Esophagus squamous epithelium (tissue), 5 donors: ENCODE measurements at regions not wholly inside any gene's neighbourhood (a gene's known extent, or its start where the extent isn't known, plus 50 kb on each side); places are given as distances from the start of the nearest gene placed in this dataset.
A peak's percentile ranks its signal among the peaks of the same experiment; 100 is the strongest.

Experiments used
- DNase-seq: peaks from one replicate; lab custom pipeline; 2025; lab: John Stamatoyannopoulos, UW
- H3K27ac ChIP-seq, 4 donors: fragments of 200-600 bp; sonication (generic); one replicate each; pipeline ENCODE4 v1.5.1; 2016 to 2019; ENCODE audit warnings: mild to moderate bottlenecking in 1 of 4
- H3K27me3 ChIP-seq, 4 donors: fragments of 200-600 bp; sonication (generic); 1 replicate in 3 of 4; 2 replicates in 1 of 4; pipeline versions ENCODE4 v1.5.1 to v1.6.0; 2017 to 2021; ENCODE audit warnings: antibody characterized with exemption in 1 of 4
- H3K36me3 ChIP-seq, 3 donors: fragments of 200-600 bp; sonication (generic); one replicate each; pipeline ENCODE4 v1.5.1; 2016 to 2019
- H3K4me1 ChIP-seq, 3 donors: fragments of 200-600 bp; sonication (generic); one replicate each; pipeline ENCODE4 v1.5.1; 2017 to 2019
- H3K4me3 ChIP-seq, 4 donors: fragments of 200-600 bp; sonication (generic); 1 replicate in 3 of 4; 2 replicates in 1 of 4; pipeline ENCODE4 v1.5.1; 2016 to 2019; ENCODE audit warnings: mild to moderate bottlenecking in 2 of 4, moderate library complexity in 1 of 4
- H3K9me3 ChIP-seq, 3 donors: fragments of 200-600 bp; sonication (generic); one replicate each; pipeline ENCODE4 v1.5.1; 2016 to 2019
- CTCF ChIP-seq, 6 experiments: fragments of 450-650 bp in 4 of 6; fragments of 200-600 bp in 2 of 6; sonication (generic) in 2 of 6; IDR thresholded peaks; one replicate each; pipeline ENCODE4 v1.5.1; 2016 to 2019; ENCODE audit warnings: antibody characterized with exemption in 6 of 6, mild to moderate bottlenecking in 4 of 6, moderate library complexity in 4 of 6
- POLR2A ChIP-seq, 4 donors: fragments of 450-650 bp; IDR thresholded peaks; one replicate each; pipeline ENCODE4 v1.6.1; 2017; ENCODE audit warnings: antibody characterized with exemption in 4 of 4, mild to moderate bottlenecking in 4 of 4, moderate library complexity in 3 of 4
- WGBS, 2 donors: methylation state at CpG; one replicate each; pipeline ENCODE4 v1.1.5; 2018; 5-methylcytosine and 5-hydroxymethylcytosine counted together
- intact Hi-C: fragments of 100-400 bp; cut with DNase I; formaldehyde crosslinking; loops from one replicate; pipeline ENCODE4 v1.15.0; 2022
- donor health status: DM: yes; HTN: yes; CAD: no.

GRCh38 chr4:26204249-26204825, 116.5 kb upstream of the RBPJ start:
- intact Hi-C loops = no loop called here
- Histone ChIP-seq H3K4me1 (peaks cover 0 to 29% (median 4%) of the 10 kb centered on the region in 3 donors), H3K27ac (peak overlapping the region in 1 of 4 donors; percentile 53), H3K27me3 (peaks cover 0 to 25% (median 0%) of the 10 kb centered on the region in 4 donors), H3K36me3 (no peaks in the 10 kb centered on the region), H3K4me3 (no peak overlapping the region), H3K9me3 (no peaks in the 10 kb centered on the region)
- TF ChIP-seq POLR2A (IDR thresholded peaks at IDR 0.05) = no peak
- no peak for TF ChIP-seq CTCF (IDR thresholded peaks at IDR 0.05)
- 67 to 90% methylated on average over 6 to 7 of the region's 8 CpGs for WGBS, 2 donors
- DNase-seq = no peak

GRCh38 chr4:26204911-26205370, 115.9 kb upstream of the RBPJ start:
- H3K27me3 ChIP-seq = peaks cover 0 to 25% (median 0%) of the 10 kb centered on the region in 4 donors
- peak overlapping the region in 1 of 4 donors; percentile 53 for H3K27ac ChIP-seq
- peaks cover 0 to 29% (median 4%) of the 10 kb centered on the region in 3 donors for H3K4me1 ChIP-seq
- WGBS, 2 donors = 41 to 46% methylated on average over 2 to 4 of the region's 7 CpGs
- intact Hi-C loops = no loop called here
- H3K36me3 ChIP-seq = no peaks in the 10 kb centered on the region
- no peak for TF ChIP-seq POLR2A (IDR thresholded peaks at IDR 0.05)
- TF ChIP-seq CTCF (IDR thresholded peaks at IDR 0.05) = no peak
- H3K9me3 ChIP-seq = no peaks in the 10 kb centered on the region
- DNase-seq = no peak
- no peak overlapping the region for H3K4me3 ChIP-seq

GRCh38 chr4:26206339-26206738, 114.5 kb upstream of the RBPJ start:
- H3K36me3 ChIP-seq = no peaks in the 10 kb centered on the region
- no peak overlapping the region for H3K4me3 ChIP-seq

GRCh38 chr4:26206999-26207398, 113.8 kb upstream of the RBPJ start:
- 25 to 47% methylated on average over 3 of the region's 3 CpGs for WGBS, 2 donors
- peak overlapping the region in 3 of 4 donors; percentile 38 to 73 (median 53) for H3K27ac ChIP-seq
- DNase-seq = no peak
- no peak overlapping the region for H3K4me3 ChIP-seq
- H3K9me3 ChIP-seq = no peaks in the 10 kb centered on the region
- TF ChIP-seq CTCF (IDR thresholded peaks at IDR 0.05) (no peak), POLR2A (IDR thresholded peaks at IDR 0.05) (no peak)
- peaks cover 0 to 25% (median 0%) of the 10 kb centered on the region in 4 donors for H3K27me3 ChIP-seq
- peaks cover 0 to 29% (median 4%) of the 10 kb centered on the region in 3 donors for H3K4me1 ChIP-seq
- intact Hi-C loops = no loop called here
- H3K36me3 ChIP-seq = no peaks in the 10 kb centered on the region

More at GRCh38 chr4:26206339-26206738, 114.5 kb upstream of the RBPJ start:
- Histone ChIP-seq H3K27me3 (peaks cover 0 to 25% (median 0%) of the 10 kb centered on the region in 4 donors), H3K4me1 (peaks cover 0 to 29% (median 4%) of the 10 kb centered on the region in 3 donors), H3K27ac (peak overlapping the region in 3 of 4 donors; percentile 38 to 53 (median 47)), H3K9me3 (no peaks in the 10 kb centered on the region)
- DNase-seq = no peak
- 19% methylated on average over 2 of the region's 2 CpGs for WGBS, 2 donors
- TF ChIP-seq POLR2A (IDR thresholded peaks at IDR 0.05) (no peak), CTCF (IDR thresholded peaks at IDR 0.05) (no peak)
- intact Hi-C loops = no loop called here

- no peaks in the 10 kb centered on the region for H3K9me3 ChIP-seq
- intact Hi-C loops = no loop called here
- H3K27ac ChIP-seq = no peak overlapping the region
- H3K4me1 ChIP-seq = peaks cover 0 to 29% (median 4%) of the 10 kb centered on the region in 3 donors
- WGBS, 2 donors = 33 to 59% methylated on average over 3 of the region's 3 CpGs
- no peaks in the 10 kb centered on the region for H3K36me3 ChIP-seq
- H3K4me3 ChIP-seq = no peak overlapping the region
- TF ChIP-seq CTCF (IDR thresholded peaks at IDR 0.05) = no peak
- no peak for TF ChIP-seq POLR2A (IDR thresholded peaks at IDR 0.05)
- peaks cover 0 to 28% (median 0%) of the 10 kb centered on the region in 4 donors for H3K27me3 ChIP-seq
- DNase-seq = no peak
Measured at GRCh38 chr4:26207631-26208030, 113.2 kb upstream of the RBPJ start.
